Colonic mucosa (tissue), 4 donors: ENCODE measurements at regions not wholly inside any gene's neighbourhood (a gene's known extent, or its start where the extent isn't known, plus 50 kb on each side); places are given as distances from the start of the nearest gene placed in this dataset.

Source experiments
- DNase-seq: peaks from one replicate; pipeline ENCODE4 v3.0.0-alpha.2; 2020
- H3K27ac ChIP-seq: fragments of 200-600 bp; one replicate; pipeline ENCODE4 v1.8.0; 2021
- H3K27me3 ChIP-seq: fragments of 200-600 bp; one replicate; pipeline ENCODE4 v1.8.0; 2021
- H3K36me3 ChIP-seq: fragments of 200-600 bp; one replicate; pipeline ENCODE4 v1.8.0; 2021
- H3K4me1 ChIP-seq: fragments of 200-600 bp; one replicate; pipeline ENCODE4 v1.8.0; 2021; ENCODE audit warnings: mild to moderate bottlenecking
- H3K4me3 ChIP-seq: fragments of 200-600 bp; one replicate; pipeline ENCODE4 v1.8.0; 2021
- H3K9ac ChIP-seq, 2 donors: one replicate each; pipeline ENCODE4 v1.7.0; 2013; ENCODE audit warnings: control low read depth in 2 of 2, low read depth in 2 of 2, low read length in 2 of 2
- H3K9me3 ChIP-seq: fragments of 200-600 bp; one replicate; pipeline ENCODE4 v1.8.0; 2021
- intact Hi-C: fragments of 100-400 bp; cut with DNase I; formaldehyde crosslinking; loops from one replicate; pipeline ENCODE4 v1.14.1; 2022
- TF ChIP-seq, protein P1 (sequence below): fragments of 200-600 bp; IDR thresholded peaks from one replicate; pipeline ENCODE4 v1.8.0; 2022; ENCODE audit warnings: antibody characterized with exemption, mild to moderate bottlenecking
- donor health status: healthy.
- donor health status: DM: no; HTN: no; CAD: no.
- donor health status: DM: no; HTN: no; CAD: no.

DNA sequence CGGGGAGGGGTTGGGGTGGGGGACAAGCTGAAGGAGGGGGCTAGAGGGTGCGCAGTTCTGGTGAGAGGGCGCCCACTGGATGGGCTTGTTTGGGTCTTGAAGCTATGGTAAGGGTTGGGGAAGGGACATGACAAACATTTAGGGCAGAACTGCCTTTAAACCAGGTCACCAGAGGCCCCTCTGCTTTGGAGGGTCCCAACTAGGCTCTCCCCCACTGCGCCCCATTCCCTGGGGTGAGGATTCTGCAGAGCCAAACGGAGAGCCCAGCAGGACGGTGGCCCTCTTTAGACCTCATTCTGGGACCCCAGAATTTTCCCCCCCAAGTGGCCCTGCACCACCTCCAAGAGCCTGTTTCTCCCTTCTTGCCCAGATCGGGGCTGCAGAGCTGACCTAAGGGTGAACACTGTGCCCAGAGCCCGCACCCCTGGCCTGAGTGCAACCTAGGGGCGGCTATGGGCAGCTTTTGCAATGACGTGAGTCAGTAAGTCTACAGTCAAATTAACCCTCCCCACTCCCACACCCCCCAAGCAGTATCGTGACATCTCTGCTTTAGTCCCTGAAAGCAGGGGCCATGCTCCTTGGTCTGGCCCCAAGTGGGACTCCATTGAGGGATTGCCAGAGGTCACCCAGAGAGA, 593.8 kb downstream of the MATN1 start:
- Histone ChIP-seq H3K4me3 (no peak overlapping the region), H3K9me3 (no peaks in the 10 kb centered on the region), H3K27ac (no peak overlapping the region), H3K4me1 (no peaks in the 10 kb centered on the region), H3K27me3 (no peaks in the 10 kb centered on the region), H3K36me3 (no peaks in the 10 kb centered on the region), H3K9ac (no peak overlapping the region)
- DNase-seq, result no peak
- TF ChIP-seq, protein P1, sequence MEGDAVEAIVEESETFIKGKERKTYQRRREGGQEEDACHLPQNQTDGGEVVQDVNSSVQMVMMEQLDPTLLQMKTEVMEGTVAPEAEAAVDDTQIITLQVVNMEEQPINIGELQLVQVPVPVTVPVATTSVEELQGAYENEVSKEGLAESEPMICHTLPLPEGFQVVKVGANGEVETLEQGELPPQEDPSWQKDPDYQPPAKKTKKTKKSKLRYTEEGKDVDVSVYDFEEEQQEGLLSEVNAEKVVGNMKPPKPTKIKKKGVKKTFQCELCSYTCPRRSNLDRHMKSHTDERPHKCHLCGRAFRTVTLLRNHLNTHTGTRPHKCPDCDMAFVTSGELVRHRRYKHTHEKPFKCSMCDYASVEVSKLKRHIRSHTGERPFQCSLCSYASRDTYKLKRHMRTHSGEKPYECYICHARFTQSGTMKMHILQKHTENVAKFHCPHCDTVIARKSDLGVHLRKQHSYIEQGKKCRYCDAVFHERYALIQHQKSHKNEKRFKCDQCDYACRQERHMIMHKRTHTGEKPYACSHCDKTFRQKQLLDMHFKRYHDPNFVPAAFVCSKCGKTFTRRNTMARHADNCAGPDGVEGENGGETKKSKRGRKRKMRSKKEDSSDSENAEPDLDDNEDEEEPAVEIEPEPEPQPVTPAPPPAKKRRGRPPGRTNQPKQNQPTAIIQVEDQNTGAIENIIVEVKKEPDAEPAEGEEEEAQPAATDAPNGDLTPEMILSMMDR, result no peak
- intact Hi-C loops, result no loop called here

DNA sequence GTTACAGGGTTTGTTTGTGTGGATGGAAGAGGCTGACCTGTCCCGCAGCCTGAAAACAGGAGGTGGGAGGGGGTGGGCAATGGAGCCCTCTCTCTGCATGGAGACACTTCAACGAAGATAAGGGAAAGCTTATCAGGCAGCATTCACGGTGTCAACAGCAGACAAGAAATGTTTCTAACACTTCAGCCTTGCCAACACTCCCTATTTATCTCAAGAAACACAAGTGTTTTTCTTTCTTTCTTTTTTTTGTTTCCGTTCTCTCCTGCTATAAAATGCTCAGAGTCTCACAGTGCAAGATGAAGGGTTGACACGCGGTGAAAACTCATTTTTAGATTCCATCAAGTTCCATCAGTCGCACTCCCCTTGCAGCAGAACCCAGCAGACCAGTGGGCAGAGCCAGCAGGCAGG, 594.4 kb downstream of the MATN1 start:
- TF ChIP-seq, protein P1, result no peak
- Histone ChIP-seq H3K36me3 (no peaks in the 10 kb centered on the region), H3K27me3 (no peaks in the 10 kb centered on the region), H3K27ac (no peak overlapping the region), H3K4me1 (no peaks in the 10 kb centered on the region), H3K4me3 (no peak overlapping the region), H3K9ac (no peak overlapping the region), H3K9me3 (no peaks in the 10 kb centered on the region)
- no peak for DNase-seq
- intact Hi-C loops, result no loop called here

DNA sequence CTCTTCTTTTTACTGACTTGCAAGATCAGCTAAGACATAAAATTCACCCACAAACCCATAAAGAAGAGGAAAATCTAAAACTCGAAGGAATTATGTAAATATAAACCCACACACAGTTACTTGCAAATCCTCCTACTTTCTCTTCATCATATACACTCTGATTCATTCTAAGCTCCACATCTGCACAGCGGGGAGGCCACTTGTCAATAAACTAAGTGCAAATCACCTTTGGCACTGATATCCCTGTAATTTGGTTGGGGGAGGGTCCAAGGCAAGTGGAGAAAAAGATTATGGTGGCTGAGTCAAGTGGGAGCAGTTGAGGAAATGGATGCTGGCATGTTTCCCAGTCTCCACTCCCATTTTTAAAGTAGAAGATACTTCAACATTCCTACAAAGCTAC, 596.5 kb downstream of the MATN1 start:
- DNase-seq, result no peak
- no peak overlapping the region for H3K27ac ChIP-seq
- no peaks in the 10 kb centered on the region for H3K9me3 ChIP-seq
- intact Hi-C loops, result no loop called here
- H3K9ac ChIP-seq, result no peak overlapping the region
- H3K4me3 ChIP-seq, result no peak overlapping the region
- no peaks in the 10 kb centered on the region for H3K36me3 ChIP-seq
- TF ChIP-seq, protein P1, result no peak
- no peaks in the 10 kb centered on the region for H3K4me1 ChIP-seq
- H3K27me3 ChIP-seq, result no peaks in the 10 kb centered on the region

DNA sequence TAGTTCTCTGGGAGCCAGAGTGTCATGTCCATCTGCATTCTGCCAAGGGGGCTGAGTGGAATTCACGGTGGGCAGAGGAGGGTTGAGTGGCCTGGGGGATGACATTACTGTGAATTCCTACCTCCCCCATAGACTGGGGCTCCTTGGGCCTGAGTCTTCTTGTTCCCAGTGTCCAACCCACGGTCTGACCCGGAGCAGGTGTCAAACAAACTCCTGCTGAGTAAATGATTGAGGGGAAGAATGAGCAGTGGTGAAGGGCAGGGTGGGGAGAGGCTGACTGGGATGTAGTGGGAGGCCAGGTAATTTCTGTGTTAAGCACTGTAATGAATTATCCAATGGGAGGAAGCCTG, 597.6 kb downstream of the MATN1 start:
- no peak for DNase-seq
- no peaks in the 10 kb centered on the region for H3K27me3 ChIP-seq
- H3K4me3 ChIP-seq, result no peak overlapping the region
- H3K36me3 ChIP-seq, result no peaks in the 10 kb centered on the region
- H3K9ac ChIP-seq, result no peak overlapping the region
- H3K9me3 ChIP-seq, result no peaks in the 10 kb centered on the region
- no peaks in the 10 kb centered on the region for H3K4me1 ChIP-seq
- TF ChIP-seq, protein P1, result no peak
- intact Hi-C loops, result no loop called here
- H3K27ac ChIP-seq, result no peak overlapping the region

DNA sequence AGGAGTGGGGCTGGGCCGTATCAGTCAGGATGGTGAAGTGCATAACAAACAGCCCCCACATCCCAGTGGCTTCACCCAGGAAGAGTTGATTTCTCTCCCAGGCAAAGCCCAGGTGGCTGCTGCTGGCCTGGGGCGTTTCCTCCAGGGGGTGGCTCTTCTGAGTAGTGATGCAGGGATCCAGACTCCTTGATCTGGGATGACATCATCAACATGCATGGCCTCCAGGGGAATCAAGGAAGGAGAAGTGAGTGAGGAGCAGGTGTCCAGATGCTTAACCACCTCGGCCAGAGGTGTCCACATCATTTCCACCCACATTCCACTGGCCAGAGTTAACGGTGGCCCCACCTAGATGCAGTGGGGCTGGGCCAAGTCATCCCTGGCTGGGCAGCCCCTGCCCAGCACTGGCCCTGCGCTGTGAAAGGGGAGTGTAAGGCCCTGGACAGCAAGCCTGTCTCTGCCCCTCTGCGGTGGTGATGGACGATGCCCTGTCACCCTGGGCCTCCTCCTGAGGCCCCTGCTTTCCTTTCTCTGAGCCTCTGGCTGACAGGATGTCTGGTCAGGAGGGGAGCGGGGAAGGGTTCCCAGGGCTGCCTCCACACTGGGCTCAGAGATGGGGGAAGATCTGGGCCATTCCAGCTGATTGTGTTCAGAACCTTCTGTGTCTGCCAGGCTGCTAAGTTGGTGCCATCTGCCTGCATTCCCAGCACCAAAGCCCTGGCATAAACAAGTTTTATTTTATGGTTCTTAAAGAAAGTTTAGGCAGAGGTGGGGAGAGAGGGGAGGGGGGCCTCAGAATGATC, 598.2 kb downstream of the MATN1 start:
- H3K27ac ChIP-seq, result no peak overlapping the region
- no peak overlapping the region for H3K9ac ChIP-seq
- DNase-seq, result no peak
- TF ChIP-seq, protein P1, result no peak
- no peaks in the 10 kb centered on the region for H3K36me3 ChIP-seq
- no peaks in the 10 kb centered on the region for H3K9me3 ChIP-seq
- H3K27me3 ChIP-seq, result no peaks in the 10 kb centered on the region
- no peak overlapping the region for H3K4me3 ChIP-seq
- intact Hi-C loops, result no loop called here
- no peaks in the 10 kb centered on the region for H3K4me1 ChIP-seq
